ENCODE measurements at regions not wholly inside any gene's neighbourhood (a gene's known extent, or its start where the extent isn't known, plus 50 kb on each side); places are given as distances from the start of the nearest gene placed in this dataset.
"Not testable (repeated sequence)": the region's sequence is repeated elsewhere in the genome, so short reads cannot be mapped to it uniquely, and the experiment has no call there.

DNA sequence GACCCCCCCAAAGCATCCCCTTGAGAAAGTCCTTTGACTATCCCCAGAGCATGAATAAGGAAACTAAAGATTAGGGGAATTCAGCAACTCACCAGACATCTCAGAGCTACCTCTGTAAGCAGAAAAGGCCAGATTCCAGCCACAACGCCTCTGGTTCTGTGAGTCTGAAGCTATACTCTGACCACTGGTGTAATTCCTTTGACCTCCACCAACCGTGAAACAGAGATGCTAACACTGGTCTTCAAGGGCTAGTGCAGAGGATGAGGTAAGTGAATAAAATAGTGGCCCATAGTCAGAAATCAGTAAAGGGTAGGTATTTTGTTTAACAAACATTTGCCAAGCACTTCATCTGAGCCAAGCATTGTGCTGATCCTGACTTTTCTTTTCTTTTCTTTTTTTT is 353.4 kb downstream of the NPIPA8 start:
- DNase-seq: no peak

DNA sequence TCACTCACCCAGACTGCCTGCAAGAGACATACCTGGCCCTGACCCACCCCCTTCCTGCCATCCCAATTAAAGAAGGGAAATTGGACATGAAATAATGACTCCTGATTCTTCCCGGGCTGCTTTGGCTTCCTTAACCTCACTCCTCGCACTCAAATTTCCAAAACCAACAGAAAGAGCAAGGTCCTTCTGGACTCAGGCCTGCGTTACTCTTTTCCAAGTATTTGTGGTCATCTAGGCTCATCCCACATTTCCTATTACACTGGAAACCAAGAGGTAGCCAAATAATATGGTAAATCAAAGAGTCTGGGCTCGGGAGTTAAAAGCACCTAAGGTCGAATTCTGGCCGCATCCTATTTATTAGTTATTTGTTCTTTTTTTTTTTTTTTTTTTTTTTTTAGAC is 359.3 kb downstream of the NPIPA8 start:
- DNase-seq: no peak

DNA sequence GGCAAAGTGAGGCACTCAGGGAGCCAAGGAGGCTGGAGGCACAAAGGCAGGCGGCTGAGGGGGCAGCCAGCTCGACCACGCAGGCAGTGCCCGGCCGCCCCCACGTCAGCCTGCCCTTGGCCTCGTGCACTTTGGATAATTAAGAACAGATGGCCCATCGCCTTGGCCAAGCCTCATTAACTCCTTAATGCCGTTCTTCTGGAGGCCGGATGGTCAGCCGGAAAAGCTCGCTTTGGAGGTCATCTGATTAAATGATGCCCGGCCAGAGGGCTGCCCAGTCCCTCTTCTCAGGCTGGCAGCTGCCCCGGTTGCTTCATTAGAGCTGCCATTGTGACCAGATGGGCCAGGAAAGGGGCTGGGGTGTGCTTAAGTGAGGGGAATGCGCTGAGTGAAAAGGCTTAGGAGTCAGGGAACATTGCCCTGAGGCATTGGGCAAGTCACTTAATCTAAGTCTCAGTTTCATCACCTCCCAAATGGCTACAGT is 364.0 kb downstream of the NPIPA8 start:
- DNase-seq: no peak

DNA sequence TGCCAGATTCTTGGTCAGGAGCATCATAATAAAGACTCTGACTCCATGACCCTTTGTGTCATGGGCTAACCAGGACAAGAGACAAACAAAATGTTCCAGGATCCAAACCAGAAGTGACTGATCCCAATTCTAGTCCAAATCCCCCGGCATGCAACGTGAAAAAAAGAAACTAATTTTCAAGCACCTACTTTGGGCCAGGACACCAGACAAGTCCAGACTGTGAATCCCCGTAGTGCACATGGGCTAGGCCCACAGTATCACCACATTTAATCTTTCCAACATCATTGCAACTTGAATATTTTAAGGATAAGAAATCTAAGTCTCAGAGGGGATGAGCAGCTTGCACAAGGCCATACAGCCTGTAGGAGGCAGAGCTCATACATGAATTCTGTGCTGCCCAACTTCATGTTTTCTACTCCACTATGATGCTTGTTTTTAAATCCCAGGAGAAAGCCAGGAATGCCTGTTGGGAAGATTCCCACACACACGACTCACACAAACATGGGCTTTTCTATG is 365.7 kb downstream of the NPIPA8 start:
- no peak for DNase-seq

DNA sequence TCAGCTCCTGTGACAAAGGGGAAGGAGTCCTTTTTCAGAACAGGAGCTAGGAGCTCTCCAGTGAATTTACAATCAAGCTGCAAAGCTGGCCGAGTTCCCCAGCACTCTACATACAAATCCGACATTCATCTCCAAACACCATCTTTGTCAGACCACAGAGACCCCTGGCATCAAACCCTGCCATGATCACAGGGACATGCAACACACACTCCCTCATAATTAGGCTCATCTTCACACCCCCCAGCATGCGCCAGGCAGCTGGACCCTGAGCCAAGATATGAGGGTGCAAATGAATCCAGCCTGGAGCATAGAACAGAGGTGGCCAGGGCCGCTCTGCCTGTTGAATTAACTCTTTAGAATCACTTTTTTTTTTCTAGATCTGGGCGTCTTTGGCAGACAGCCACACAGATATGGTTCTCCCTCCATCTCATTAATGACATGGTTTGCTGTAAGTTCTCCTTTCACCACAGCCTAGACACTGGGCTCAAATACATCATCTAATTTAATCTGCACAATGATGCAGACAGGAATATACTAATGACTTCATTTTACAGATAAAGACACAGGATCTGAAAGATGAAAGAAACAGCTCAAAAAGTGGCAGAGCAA is 366.3 kb downstream of the NPIPA8 start:
- DNase-seq: no peak

DNA sequence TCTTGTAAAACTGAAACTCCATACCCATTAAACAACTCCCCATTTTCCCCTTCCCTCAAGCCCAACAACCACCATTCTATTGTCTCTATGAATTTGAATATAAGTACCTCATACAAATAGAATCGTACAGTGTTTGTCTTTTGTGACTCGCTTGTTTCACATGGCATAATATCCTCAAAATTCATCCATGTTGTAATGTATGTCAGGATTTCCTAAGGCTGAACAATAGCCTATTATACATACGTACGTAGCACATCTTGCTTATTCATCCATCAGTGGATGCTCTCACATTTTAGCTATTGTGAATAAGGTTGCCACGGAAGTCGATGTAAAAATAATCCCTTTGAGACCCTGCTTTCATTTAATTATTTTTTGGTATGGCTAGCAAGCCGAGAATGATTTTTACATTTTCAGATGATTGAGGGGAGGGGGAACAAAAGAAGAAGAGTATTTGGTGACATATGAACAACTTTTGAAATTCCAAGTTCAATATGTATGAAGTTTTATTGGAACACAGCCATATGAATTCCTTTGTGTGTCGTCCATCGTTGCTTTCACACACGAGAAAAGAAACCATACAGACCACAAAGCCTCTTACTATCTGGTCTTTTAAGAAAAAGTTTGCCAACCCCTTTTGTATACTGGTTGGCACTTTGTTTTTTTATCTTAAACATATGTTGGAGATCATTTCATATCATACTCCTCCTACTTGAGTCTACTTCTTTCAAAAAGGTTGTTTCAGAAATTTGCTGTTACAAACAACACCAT is 371.2 kb downstream of the NPIPA8 start:
- DNase-seq: no peak

DNA sequence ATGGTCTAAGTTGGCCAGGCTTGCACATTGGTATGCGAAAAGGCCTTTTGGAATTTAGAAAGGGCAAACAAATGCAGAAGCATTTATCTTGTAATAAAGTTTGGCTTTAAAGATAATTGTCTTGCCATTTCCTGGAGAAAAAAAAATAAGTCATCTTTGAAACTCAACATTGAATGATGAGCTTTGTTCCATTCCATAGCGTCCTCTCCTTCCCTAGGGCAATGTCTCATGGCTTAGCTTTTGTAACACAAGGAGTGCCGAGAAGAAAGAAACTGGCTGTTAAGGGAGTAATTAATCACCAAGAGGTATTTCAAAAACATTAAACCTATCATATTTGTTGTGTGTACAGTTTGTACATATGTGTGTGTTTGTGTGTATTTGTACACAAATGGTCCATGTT is 372.3 kb downstream of the NPIPA8 start:
- DNase-seq: no peak

DNA sequence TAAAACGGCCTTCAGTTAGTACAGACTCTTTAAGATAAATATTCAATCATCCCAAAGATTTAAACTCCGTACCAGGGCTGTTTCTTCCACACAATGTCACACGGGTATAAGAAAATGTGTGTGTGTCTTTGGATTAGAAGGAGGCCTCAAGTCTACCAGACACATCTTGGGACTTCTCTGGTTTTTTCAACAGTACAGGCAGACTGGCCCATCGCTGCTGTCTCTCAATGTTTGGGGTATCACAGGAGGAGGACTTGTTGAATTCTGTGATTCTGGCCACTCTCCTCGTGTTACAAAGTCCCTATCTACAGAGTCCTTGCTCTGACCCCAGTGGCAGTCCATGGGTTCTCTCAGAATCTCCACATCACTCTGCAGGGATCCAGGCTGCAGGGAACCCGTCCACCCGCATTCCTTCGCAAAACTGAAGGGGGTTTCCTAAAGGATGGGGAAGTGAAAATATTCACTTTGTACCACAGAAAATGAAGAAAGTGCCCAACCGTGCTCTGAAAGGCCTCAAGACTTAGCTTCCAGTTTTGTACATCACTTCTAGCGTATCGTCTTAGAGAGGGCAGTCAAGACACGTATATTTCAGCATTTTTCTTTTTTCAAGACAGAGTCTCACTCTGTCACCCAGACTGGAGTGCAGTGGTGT is 373.2 kb downstream of the NPIPA8 start:
- DNase-seq: no peak

DNA sequence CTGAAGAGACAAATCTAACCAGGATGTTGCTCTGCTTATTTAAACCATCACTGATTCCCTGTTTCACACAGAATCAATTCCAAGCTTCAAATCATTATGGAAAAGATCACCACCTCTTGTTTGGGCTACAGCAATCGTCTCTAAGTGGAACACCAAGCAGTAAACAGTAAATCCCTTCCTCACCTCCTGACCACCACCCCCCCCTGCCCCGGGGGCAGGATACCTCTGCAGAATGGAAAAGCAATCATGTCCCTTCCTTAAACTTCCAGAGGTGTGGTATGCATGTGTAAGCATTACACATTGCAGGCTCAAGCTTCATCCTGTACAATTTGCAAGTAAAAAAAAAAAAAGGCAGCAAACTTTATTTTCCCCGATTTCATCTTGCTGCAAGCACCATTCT is 373.8 kb downstream of the NPIPA8 start:
- DNase-seq: no peak

DNA sequence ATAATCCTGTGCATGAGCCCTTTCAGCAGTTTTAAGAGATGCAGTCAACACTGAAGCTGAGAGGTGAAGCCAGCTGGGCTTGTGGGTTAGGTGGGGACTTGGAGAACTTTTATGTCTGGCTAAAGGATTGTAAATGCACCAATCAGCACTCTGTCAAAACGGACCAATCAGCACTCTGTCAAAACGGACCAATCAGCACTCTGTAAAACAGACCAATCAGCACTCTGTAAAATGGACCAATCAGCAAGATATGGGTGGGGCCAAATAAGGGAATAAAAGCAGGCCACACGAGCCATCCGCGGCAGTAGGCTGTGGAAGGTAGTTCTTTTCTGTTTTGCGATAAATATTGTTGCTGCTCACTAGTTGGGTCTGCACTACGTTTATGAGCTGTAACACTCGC is 374.7 kb downstream of the NPIPA8 start:
- DNase-seq: not testable (repeated sequence)

DNA sequence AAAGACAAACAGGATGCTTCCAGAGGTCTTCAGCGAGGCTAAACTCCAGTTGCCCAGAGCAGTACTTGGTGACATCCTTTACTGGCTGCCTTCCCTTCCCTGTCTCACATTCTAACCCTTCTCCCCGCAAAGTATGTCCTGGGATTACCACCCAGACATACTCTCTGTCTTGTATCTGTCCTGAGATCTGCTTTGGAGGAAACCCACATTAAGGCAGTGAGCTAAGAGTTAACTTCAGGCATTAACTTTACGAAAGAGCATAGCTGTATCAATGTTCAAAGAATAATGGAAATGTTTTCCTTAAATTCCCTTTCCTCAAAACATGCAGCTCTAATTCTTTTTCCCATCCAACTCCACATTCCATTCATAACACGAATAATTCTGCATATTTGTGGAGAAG is 385.2 kb downstream of the NPIPA8 start:
- DNase-seq: no peak

DNA sequence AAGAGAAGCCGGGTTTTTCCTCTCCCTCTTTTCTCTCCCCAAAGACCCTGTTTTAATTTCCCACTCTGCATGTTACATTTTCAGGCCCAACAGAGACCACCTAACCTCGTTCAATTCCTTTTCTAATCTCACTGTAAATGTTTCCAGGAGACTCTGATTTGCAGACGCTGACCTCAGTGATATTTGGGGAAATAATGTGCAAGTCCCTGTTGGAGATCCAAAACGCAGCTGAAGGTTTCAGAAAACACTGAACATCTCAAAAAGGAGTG is 386.6 kb downstream of the NPIPA8 start:
- no peak for DNase-seq

DNA sequence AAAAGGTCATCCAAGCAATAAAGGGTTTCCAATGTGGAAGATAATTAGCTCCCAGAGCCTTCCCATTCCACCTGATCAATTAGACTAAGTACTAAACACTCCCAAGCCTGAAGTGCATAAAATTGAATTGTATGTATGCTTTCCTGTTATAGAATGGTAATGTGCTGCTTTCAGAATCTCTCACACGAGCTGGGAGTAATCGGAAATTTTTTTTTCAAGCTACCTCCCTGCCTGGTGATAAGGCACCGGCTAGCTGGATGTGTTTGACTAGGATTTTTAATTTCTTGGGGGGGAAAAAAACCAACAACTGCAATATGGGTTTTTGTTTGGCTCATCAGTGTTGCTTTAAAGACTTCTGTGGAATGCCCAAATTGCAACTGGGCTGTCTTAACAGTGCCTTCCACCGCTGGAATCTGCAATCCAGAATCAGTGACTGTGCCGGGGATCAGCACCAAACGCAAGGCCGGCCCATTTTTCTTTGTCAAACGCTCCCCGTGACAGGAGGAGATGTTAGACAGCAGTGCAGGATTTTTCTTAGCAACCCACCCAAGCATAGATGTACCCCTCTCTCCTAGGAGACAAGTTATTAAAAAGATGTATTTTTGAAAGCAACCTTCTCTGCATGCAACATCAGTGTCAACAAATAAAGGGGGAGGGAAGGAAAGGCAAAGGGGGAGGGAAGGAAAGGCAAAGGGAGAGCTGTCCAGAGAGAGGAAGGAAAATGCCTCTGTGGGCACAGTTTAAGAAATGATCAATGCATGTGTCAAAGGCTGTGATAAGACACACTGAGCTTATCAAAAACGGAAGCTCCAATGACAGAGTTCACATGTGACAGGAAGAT is 387.2 kb downstream of the NPIPA8 start:
- DNase-seq: no peak

DNA sequence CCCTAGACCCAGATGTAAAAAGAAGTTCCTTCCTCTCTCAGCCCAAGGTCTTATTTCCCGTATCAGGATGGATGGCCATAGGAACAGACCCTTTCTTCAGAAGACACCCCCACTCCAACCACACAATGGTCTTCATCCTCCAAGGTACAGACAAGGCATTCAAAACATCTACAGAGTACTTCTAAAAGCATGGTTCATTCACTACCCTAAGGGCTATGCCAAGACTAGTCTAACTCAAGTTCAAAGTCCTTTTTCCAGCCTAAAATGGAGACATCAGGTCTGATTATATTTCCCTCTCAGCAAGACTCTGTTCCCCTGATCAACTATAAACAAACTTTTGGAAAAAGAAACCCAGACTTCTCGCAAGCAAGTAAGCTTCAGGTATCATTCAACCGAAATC is 388.9 kb downstream of the NPIPA8 start:
- no peak for DNase-seq

DNA sequence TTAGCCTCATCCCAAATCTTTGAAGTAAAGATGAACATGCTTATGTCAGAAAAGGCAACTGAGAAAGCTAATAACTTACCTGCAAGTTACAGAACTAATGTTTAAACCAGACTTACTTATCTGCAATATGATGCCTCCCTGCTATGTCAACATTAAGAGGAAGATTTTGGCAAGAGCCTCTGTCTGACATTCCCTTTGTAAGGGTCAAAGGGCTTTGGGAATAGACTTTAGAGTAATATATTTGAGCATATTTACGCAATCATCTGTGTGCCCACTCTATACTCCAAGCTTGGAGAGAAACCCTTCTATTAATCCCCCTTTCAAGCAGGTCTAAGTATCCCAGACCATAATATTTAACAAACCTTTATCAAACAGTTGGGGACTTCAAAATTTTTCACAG is 389.4 kb downstream of the NPIPA8 start:
- no peak for DNase-seq

DNA sequence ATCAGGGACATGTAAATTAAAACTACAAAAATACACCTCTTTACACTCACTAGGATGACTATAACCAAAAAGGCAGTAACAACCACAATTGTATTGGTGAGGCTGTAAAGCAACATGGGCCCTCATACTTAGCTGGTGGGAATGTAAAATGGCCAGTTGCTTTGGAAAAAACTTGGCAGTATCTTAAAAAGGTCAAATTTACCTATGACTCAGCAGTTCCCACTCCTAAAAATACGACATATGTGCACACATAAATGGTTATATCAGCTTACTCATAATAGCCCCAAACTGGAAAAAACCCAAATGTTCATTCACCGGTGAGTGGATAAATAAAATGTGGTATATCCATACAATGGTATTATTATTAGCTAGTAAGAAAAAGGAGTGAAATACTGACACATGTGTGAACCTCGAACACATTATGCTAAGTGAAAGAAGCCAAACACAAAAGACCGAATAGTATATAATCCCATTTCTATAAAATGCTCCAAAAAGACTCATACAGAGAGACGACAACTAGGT is 391.4 kb downstream of the NPIPA8 start:
- no peak for DNase-seq

DNA sequence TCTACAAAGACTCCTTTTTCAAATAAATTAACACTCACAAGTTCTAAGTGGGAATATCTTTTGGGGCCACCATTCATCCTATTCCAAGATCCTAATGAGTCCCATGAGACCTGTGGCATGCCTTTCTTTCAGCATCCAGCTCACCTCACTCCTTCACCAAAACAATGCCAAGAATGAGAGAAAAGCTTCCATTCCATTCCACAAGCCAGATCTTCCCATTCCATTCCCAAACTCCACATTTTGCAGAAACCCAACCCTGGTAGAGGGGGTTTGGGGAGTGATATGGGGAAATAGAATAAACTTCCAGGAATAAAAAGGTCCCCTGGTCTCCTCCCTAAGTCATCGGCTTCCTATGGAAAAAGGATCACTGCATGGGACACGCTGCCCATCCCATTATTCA is 392.2 kb downstream of the NPIPA8 start:
- no peak for DNase-seq

DNA sequence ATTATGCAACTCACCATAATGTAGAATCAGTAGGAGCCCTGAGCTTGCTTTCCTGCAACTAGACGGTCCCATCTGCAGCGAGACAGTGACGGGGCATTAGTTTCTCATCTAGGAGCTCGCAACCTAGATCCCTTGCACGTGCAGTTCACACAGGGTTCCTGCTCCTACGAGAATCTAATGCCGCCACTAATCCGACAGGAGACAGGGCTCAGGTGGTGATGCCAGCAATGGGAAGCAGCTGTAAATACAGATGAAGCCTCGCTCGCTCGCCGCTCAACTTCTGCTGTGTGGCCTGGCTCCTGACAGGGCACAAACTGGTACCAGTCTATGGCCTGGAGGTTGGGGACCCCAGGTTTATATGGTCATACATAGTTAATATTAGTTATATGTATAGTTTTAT is 394.5 kb downstream of the NPIPA8 start:
- DNase-seq: no peak

DNA sequence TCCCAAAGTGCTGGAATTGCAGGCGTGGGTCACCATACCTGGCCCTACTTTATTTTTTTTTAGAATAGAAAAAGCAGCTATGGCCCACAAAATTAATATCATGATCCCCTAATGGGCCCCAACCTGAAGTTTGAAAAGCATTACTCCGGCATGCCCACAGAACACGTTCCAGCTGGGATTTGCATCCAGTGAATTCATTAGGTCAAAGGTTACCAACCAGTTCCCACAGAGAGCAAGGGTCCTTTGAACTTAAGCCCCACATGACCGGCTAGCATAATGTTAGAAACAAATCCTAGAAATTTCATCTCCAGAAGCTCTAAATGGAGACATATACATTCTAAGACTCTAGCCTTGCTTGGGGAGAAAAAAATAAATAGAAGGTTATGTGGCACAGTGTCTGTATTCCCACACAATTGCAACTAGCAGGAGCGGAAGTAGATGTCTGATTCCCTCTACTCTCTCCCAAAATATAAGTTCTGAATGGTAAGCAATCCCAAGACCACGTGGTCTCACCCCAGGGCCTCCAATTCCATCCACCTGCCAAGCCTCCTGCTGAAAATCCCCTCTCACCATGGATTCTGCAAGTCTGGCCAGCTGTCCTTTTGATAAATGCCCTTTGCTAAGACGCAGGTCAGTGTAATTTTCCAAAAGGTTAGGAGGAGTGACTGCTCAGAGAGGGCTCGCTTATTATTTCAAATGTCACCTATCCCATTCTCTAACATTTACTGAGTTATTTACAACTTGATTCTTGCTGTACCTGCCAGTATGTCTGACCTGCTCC is 395.8 kb downstream of the NPIPA8 start:
- no peak for DNase-seq

DNA sequence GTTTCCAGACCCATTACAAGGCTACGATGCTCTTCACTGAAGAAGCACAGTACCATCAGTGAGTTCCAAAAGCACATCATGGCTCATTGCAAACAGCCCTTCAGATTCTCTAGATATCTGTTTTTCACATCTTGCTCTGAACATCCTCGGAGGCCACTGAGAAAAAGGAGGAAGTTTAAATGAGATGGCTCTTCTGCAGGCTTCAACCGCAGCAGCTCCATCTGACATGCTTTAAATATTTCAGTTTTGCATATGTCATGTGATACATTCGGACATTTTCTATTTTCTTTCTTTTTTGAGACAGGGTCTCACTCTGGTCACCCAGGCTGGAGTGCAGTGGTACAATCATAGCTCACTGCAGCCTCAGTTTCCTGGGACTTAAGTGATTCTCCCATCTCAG is 396.8 kb downstream of the NPIPA8 start:
- no peak for DNase-seq

DNA sequence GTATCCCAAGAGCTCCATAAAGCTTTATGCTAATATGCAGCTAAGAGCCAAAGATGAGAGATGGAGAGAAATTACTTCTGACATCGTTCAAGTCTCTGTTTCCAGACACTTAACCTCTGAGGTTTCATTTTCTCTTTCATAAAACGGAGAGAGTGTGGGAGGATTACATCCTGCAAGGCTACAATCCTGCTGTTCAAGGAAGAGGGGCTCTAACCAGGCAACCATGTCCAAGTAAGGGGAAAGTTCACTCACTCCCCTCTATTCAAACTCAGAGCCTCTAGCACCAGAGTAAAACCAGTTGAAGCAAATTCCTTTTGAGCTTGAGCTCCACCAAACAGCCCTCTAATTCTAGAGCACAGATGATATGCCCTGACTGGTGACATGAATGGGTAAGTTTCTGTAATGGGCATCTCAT is 397.4 kb downstream of the NPIPA8 start:
- DNase-seq: no peak

DNA sequence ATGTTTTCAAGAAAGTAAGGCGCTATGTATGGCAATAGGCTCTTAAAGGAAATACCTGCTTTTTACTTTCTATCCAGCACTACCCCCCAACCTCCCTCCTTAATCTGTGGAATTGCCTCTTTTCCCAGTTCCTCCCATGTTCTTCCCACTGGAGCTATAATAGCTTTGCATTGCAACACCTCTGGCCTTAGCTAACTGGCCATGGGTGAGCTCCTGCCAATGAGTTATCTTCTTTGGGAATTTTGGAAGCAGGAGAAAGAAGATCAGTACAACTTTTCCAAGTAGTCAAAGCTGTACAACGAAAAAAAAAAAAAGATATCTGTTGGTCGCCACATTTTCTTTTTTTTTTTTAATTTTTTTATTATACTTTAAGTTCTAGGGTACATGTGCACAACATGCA is 398.0 kb downstream of the NPIPA8 start:
- no peak for DNase-seq

Data from NCI-H526 (cell line).